ENCODE measurements at regions not wholly inside any gene's neighbourhood (a gene's known extent, or its start where the extent isn't known, plus 50 kb on each side); places are given as distances from the start of the nearest gene placed in this dataset.

DNA sequence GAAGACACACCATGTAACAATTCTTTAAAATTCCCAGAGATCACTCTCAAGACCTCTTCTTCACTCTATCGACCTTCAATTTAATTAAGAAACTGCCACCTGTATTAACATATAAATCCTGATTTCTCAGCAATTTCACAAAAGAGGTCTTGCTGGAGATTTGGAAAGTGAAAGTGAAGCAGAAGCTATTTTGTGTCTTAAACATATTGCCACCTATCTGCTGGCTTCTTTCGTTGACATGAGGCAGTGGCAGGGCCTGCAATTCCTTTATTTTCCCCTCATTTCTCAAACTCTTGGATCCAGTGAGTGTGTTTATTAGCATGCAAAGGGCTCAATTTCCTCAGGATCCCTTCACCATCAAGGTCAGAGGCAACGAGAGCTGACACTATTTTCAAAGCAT is 780.2 kb upstream of the SLITRK1 start:
- H3K4me3 ChIP-seq (ENCODE audit: low read depth, low read length) = peak overlapping the region; percentile 22; the same call in 1 of the 2 replicates
- TF ChIP-seq CTCF (IDR thresholded peaks at IDR 0.05; ENCODE audit: insufficient read depth, low read depth, low read length, missing control alignments) = no peak

DNA sequence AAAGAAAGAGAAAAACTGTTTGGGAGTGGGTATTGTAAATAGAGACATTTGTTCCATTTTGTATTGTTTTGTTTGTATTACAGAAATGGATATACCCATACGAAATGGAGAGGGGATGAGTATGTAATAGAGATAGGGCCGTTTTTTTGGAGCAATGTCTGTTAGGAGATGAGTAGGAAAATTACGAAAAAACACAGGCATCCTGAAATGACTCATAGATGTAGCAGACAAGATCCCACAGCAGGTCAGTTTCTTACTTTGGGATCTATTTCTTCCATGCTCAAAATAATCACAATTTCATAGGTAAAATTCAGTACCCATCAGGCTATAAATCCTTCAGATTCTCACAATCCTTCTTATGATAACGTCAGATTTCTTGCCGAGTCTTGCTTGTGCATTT is 779.4 kb upstream of the SLITRK1 start:
- DNase-seq (ENCODE audit: low read depth) = no peak
- TF ChIP-seq CTCF (IDR thresholded peaks at IDR 0.05; ENCODE audit: insufficient read depth, low read depth, low read length, missing control alignments) = no peak
- no peak overlapping the region for H3K4me3 ChIP-seq (ENCODE audit: low read depth, low read length)

More for the DNA sequence above, 780.2 kb upstream of the SLITRK1 start:
- peak; percentile 18 for DNase-seq (ENCODE audit: low read depth)

DNA sequence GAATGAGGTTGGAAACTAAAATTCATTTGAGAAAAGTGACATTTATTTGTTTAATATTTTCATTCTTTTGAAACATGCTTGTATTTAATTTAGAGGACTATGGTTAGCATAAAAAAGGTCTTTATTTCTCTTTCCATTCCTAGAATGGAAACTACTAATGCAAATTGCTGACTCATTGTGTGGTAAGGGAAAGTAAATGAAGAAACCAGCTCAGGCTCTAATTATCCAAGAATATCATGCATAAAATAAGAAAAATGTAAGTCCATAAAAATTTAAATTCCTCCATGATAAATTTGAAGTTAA is 777.0 kb upstream of the SLITRK1 start:
- DNase-seq (ENCODE audit: low read depth) = no peak
- H3K4me3 ChIP-seq (ENCODE audit: low read depth, low read length) = no peak overlapping the region
- TF ChIP-seq CTCF (IDR thresholded peaks at IDR 0.05; ENCODE audit: insufficient read depth, low read depth, low read length, missing control alignments) = no peak

DNA sequence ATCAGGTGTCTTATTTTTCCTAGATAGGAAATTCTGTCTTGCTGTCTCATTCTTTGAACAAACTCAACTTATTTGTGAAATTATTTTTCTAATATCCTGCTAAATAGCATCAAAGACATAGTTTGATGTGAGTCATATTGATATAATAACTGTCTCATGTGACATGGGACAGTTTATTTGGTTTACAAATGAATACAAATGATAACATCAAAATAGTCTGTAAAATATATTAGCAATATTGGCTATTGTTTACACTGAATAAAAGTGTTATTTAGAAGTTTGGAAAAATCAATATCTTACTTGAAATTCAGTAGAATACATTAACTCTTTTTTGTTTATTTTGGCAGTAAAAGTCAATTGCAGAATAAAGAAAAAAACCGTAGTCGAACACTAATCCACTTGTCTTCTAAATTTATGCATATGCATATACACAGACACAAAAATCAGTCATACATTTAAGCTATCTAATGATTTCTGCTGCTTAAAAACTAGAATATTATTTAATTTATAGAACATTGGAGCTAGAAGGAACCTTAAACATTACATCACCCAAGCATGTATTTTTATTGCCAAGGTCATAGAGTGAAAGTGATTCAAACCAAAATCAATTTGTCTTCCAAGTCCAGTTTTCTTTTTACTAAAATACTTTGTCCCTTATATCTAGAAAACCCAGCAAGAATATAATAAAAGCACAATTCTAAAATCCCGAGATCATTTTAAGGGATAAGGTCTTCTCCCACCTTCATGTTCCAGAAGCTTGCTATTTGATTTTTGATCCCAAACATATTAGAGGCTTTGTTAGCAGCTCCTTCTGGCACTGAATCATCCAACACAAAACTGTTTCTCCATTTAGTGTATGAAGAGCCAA is 776.5 kb upstream of the SLITRK1 start:
- no peak for DNase-seq (ENCODE audit: low read depth)
- TF ChIP-seq CTCF (IDR thresholded peaks at IDR 0.05; ENCODE audit: insufficient read depth, low read depth, low read length, missing control alignments) = no peak
- no peak overlapping the region for H3K4me3 ChIP-seq (ENCODE audit: low read depth, low read length)

GRCh38 chr13:84655677-84656076 is 773.4 kb upstream of the SLITRK1 start:
- H3K4me3 ChIP-seq (ENCODE audit: low read depth, low read length) = no peak overlapping the region
- TF ChIP-seq CTCF (IDR thresholded peaks at IDR 0.05; ENCODE audit: insufficient read depth, low read depth, low read length, missing control alignments) = no peak
- DNase-seq (ENCODE audit: low read depth) = no peak

DNA sequence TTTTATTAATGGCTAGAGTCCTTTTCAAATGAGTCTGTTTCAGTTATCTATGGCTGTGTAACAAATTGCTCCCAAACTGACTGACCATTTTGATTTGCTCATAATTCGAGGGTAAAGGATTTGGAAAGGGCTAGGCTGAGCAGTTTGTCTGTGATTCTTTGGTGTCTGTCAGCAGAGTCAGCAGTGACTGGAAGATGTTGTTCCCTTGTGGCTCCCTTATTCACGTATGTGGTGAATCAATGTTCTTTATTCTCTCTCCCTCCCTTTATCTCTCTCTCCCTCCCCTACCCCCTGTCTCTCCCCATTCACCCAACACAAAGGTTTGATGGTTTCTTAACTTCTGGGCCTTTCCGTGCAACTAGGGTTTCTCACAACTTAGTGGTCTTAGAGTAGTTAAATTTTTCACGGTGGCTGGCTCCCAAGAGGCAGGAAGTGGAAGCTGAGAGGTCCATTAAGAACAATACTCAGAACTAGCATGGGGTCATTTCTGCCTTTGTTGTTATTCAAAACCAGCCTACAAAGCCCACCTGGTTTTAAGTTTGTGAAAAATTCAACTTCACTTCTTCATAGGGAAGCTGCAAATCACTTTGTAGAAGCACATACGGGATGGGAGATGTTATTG is 772.5 kb upstream of the SLITRK1 start:
- no peak for TF ChIP-seq CTCF (IDR thresholded peaks at IDR 0.05; ENCODE audit: insufficient read depth, low read depth, low read length, missing control alignments)
- no peak overlapping the region for H3K4me3 ChIP-seq (ENCODE audit: low read depth, low read length)
- DNase-seq (ENCODE audit: low read depth) = peak; percentile 6

Data from GM12865 (cell line).